Testis (tissue), 2 donors: ENCODE measurements at regions not wholly inside any gene's neighbourhood (a gene's known extent, or its start where the extent isn't known, plus 50 kb on each side); places are given as distances from the start of the nearest gene placed in this dataset.

Experiments used
- DNase-seq: peaks from one replicate; pipeline ENCODE4 v3.0.0-alpha.2; 2019
- H3K27ac ChIP-seq, 2 donors: fragments of 200-600 bp; sonication (generic); one replicate each; pipeline ENCODE4 v1.5.1; 2019
- H3K27me3 ChIP-seq: fragments of 200-600 bp; sonication (generic); one replicate; pipeline ENCODE4 v1.5.1; 2019
- H3K36me3 ChIP-seq: fragments of 200-600 bp; sonication (generic); one replicate; pipeline ENCODE4 v1.5.1; 2017; ENCODE audit warnings: low read depth; ENCODE audit errors: missing control alignments
- H3K4me1 ChIP-seq: fragments of 200-600 bp; sonication (generic); one replicate; pipeline ENCODE4 v1.5.1; 2019
- H3K4me3 ChIP-seq, 2 donors: fragments of 200-600 bp; sonication (generic); one replicate each; pipeline ENCODE4 v1.5.1; 2017 to 2019
- H3K9me3 ChIP-seq: fragments of 200-600 bp; sonication (generic); one replicate; pipeline ENCODE4 v1.5.1; 2017
- POLR2A ChIP-seq: fragments of 450-650 bp; IDR thresholded peaks from one replicate; pipeline ENCODE4 v1.6.1; 2017; ENCODE audit warnings: antibody characterized with exemption, mild to moderate bottlenecking, moderate library complexity
- WGBS, 2 donors: methylation state at CpG; one replicate each; pipeline ENCODE4 v1.1.5; 2018; 5-methylcytosine and 5-hydroxymethylcytosine counted together
- intact Hi-C: fragments of 100-400 bp; cut with DNase I; formaldehyde crosslinking; loops from one replicate; pipeline ENCODE4 v1.15.1; 2023; ENCODE audit warnings: low total_unique reads
- TF ChIP-seq, protein P1 (sequence below), 3 experiments: fragments of 450-650 bp in 2 of 3; fragments of 200-600 bp in 1 of 3; sonication (generic) in 1 of 3; IDR thresholded peaks; one replicate each; pipeline ENCODE4 v1.5.1; 2016 to 2019; ENCODE audit warnings: antibody characterized with exemption in 3 of 3, mild to moderate bottlenecking in 2 of 3, moderate library complexity in 1 of 3

DNA sequence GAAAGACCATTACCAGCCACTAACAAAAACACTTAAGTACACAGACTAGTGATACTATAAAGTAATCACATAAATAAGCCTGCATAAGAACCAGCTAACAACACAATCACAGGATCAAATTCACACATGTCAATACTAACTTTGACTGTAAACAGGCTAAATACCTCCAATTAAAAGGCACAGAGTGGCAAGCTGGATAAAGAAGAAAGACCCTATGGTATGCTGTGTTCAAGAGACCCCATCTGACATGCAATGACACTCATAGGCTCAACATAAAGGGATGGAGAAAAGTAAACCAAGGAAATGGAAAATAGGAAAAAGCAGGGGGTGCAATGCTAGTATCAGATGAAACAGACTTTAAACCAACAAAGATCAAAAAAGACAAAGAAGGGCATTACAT lies 631.8 kb upstream of the NOX3 start:
- DNase-seq = no peak
- Histone ChIP-seq H3K27me3 (no peaks in the 10 kb centered on the region), H3K4me1 (no peaks in the 10 kb centered on the region), H3K36me3 (no peaks in the 10 kb centered on the region), H3K9me3 (no peaks in the 10 kb centered on the region), H3K27ac (no peak overlapping the region), H3K4me3 (no peak overlapping the region)
- TF ChIP-seq, protein P1, sequence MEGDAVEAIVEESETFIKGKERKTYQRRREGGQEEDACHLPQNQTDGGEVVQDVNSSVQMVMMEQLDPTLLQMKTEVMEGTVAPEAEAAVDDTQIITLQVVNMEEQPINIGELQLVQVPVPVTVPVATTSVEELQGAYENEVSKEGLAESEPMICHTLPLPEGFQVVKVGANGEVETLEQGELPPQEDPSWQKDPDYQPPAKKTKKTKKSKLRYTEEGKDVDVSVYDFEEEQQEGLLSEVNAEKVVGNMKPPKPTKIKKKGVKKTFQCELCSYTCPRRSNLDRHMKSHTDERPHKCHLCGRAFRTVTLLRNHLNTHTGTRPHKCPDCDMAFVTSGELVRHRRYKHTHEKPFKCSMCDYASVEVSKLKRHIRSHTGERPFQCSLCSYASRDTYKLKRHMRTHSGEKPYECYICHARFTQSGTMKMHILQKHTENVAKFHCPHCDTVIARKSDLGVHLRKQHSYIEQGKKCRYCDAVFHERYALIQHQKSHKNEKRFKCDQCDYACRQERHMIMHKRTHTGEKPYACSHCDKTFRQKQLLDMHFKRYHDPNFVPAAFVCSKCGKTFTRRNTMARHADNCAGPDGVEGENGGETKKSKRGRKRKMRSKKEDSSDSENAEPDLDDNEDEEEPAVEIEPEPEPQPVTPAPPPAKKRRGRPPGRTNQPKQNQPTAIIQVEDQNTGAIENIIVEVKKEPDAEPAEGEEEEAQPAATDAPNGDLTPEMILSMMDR (IDR thresholded peaks at IDR 0.05) = no peak
- no peak for TF ChIP-seq POLR2A
- intact Hi-C loops = no loop called here

DNA sequence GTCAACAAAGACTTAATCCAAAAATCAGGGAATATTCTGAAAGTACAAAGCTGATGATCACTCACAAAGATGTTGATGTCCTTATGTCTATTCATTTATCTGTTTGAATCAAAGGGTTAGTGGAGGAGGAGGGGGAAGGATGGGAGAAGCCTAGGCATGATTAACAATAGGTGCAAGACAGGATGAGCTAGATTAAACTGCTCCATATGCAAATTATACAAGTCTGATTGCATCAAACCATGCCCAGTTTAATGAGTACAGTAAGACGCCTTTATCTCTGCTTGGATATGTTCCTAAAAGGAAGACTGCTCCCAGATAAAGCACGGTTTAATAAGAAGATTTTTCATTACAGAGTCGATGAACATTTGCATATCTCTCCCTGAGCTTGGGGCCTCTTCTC lies 626.4 kb upstream of the NOX3 start:
- DNase-seq = no peak
- H3K4me3 ChIP-seq = no peak overlapping the region
- TF ChIP-seq POLR2A = no peak
- TF ChIP-seq, protein P1 (IDR thresholded peaks at IDR 0.05) = no peak
- intact Hi-C loops = no loop called here
- 49 to 50% methylated on average over 3 of the region's 3 CpGs for WGBS, 2 donors
- no peaks in the 10 kb centered on the region for H3K4me1 ChIP-seq
- H3K27me3 ChIP-seq = no peaks in the 10 kb centered on the region
- no peaks in the 10 kb centered on the region for H3K9me3 ChIP-seq
- no peak overlapping the region for H3K27ac ChIP-seq
- H3K36me3 ChIP-seq = no peaks in the 10 kb centered on the region

DNA sequence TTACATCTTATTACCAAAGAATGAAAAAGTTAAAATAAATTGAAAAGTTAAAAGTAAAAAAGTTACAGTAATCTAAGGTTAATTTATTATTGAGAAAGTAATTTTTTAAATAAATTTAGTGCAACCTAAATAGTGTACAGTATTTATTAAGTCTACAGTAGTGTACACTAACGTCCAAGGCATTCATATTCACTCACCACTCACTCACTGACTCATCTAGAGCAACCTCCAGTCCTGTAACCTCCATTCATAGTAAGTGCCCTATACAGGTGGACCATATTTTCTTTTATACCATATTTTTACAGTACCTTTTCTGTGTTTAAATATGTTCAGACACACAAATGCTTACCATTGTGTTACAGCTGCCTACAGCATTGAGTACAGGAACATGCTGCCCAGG lies 624.7 kb upstream of the NOX3 start:
- no peak for DNase-seq
- TF ChIP-seq, protein P1 (IDR thresholded peaks at IDR 0.05) = no peak
- no peak for TF ChIP-seq POLR2A

DNA sequence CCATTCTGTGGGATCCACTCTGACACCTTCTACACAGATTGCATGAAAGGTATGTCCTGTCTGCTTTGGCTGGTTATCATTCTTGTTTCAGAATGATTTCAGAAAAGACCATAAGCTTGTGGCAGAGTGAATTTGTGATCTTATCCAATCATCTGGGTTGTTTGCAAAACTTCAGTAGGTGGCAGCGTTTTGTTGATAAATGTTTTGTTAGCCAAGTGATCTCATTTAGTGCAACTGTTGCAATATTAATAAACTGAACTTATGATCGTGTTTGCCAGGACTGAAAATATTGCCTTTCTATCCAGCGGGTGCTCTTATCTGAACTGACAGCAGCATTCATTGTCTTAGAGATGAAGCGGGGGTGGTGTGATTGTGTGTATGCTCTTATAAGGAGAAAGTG lies 613.2 kb upstream of the NOX3 start:
- intact Hi-C loops = no loop called here
- no peak for DNase-seq
- TF ChIP-seq, protein P1 (IDR thresholded peaks at IDR 0.05) = no peak
- TF ChIP-seq POLR2A = no peak
- H3K36me3 ChIP-seq = no peaks in the 10 kb centered on the region
- no peaks in the 10 kb centered on the region for H3K4me1 ChIP-seq
- no peaks in the 10 kb centered on the region for H3K9me3 ChIP-seq
- no peaks in the 10 kb centered on the region for H3K27me3 ChIP-seq
- no peak overlapping the region for H3K27ac ChIP-seq
- no peak overlapping the region for H3K4me3 ChIP-seq
- WGBS, 2 donors = 62 to 77% methylated on average over 4 of the region's 4 CpGs

More for the DNA sequence above, 624.7 kb upstream of the NOX3 start:
- Histone ChIP-seq H3K4me3 (no peak overlapping the region), H3K27ac (no peak overlapping the region), H3K36me3 (no peaks in the 10 kb centered on the region), H3K27me3 (no peaks in the 10 kb centered on the region), H3K4me1 (no peaks in the 10 kb centered on the region), H3K9me3 (no peaks in the 10 kb centered on the region)
- intact Hi-C loops = no loop called here
- WGBS, 2 donors = 70 to 89% methylated on average over 1 of the region's 1 CpG

DNA sequence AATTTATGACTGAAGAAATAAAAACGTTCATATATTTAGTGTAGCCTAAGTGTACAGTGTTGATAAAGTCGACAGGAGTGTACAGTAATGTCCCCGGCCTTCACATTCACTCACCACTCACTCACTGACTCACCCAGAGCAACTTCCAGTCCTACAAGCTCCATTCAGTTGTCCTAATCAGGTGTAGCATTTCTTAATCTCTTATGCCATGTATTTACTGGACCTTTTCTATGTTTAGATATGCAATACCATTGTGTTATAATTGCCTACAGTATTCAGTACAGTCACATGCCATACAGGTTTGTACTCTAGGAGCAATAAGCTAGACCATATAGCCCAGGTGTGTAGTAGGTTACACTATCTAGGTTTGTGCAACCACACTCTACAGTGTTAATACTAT lies 610.2 kb upstream of the NOX3 start:
- Histone ChIP-seq H3K27ac (no peak overlapping the region), H3K9me3 (no peaks in the 10 kb centered on the region), H3K27me3 (no peaks in the 10 kb centered on the region), H3K4me3 (no peak overlapping the region), H3K36me3 (no peaks in the 10 kb centered on the region), H3K4me1 (peaks cover 11% of the 10 kb centered on the region)
- no peak for DNase-seq
- TF ChIP-seq, protein P1 (IDR thresholded peaks at IDR 0.05) = no peak
- TF ChIP-seq POLR2A = no peak
- intact Hi-C loops = no loop called here
- WGBS, 2 donors = 72% methylated on average over 3 of the region's 3 CpGs
